ENCODE measurements at regions not wholly inside any gene's neighbourhood (a gene's known extent, or its start where the extent isn't known, plus 50 kb on each side); places are given as distances from the start of the nearest gene placed in this dataset.

DNA sequence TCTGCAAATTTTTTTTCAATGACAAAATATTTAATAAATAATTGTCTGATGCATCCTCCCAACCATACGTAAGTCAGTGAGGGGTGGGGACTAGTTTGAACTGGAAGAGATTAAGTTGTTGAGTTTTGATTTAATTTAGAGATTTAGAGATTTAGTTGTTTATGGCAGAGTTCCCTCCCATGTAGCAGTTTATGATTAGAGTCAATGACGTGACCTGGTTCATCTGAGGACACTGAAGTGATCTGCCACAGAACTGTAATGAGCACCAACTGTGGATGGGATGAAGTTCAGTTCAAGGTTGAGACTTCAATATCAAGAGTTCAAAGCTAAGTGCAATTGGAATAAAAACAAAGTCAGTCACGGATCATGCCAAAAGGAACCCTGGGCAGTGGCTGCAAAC, 609.3 kb downstream of the NOVA1 start:
- Histone ChIP-seq H3K9ac (ENCODE audit: low read length) (no peak overlapping the region), H4K20me1 (ENCODE audit: insufficient read depth) (no peaks in the 10 kb centered on the region), H3K27me3 (ENCODE audit: insufficient read depth, low read depth, low read length) (no peaks in the 10 kb centered on the region), H3K9me3 (ENCODE audit: low read length) (no peaks in the 10 kb centered on the region), H3F3A (ENCODE audit: insufficient read depth, low read length, poor library complexity, severe bottlenecking) (no peaks in the 10 kb centered on the region), H3K4me3 (ENCODE audit: low read length) (no peak overlapping the region), H3K9me2 (ENCODE audit: insufficient read depth, low read length) (no peaks in the 10 kb centered on the region), H2AFZ (ENCODE audit: low read depth, low read length) (no peak overlapping the region), H3K27ac (ENCODE audit: low read length) (no peak overlapping the region), H3K79me2 (replicated peaks; ENCODE audit: insufficient read depth, low read length) (no peaks in the 10 kb centered on the region), H3K4me2 (ENCODE audit: low read length) (no peak overlapping the region), H3K36me3 (ENCODE audit: insufficient read depth, low read length) (no peaks in the 10 kb centered on the region)
- TF ChIP-seq RAD21 (conservative IDR thresholded peaks at IDR 0.05) (no peak), SMC3 (conservative IDR thresholded peaks at IDR 0.05; ENCODE audit: poor library complexity) (no peak), MXI1 (conservative IDR thresholded peaks at IDR 0.05; ENCODE audit: poor library complexity, severe bottlenecking) (no peak), EP300 (conservative IDR thresholded peaks at IDR 0.05; ENCODE audit: poor library complexity, severe bottlenecking) (no peak), POLR2AphosphoS5 (IDR thresholded peaks at IDR 0.05) (no peak), EZH2 (IDR thresholded peaks at IDR 0.05; ENCODE audit: borderline replicate concordance, insufficient read depth, low read length, poor library complexity, severe bottlenecking) (no peak), TAF1 (IDR thresholded peaks at IDR 0.05; ENCODE audit: low read depth) (no peak)
- TF ChIP-seq, protein P1, sequence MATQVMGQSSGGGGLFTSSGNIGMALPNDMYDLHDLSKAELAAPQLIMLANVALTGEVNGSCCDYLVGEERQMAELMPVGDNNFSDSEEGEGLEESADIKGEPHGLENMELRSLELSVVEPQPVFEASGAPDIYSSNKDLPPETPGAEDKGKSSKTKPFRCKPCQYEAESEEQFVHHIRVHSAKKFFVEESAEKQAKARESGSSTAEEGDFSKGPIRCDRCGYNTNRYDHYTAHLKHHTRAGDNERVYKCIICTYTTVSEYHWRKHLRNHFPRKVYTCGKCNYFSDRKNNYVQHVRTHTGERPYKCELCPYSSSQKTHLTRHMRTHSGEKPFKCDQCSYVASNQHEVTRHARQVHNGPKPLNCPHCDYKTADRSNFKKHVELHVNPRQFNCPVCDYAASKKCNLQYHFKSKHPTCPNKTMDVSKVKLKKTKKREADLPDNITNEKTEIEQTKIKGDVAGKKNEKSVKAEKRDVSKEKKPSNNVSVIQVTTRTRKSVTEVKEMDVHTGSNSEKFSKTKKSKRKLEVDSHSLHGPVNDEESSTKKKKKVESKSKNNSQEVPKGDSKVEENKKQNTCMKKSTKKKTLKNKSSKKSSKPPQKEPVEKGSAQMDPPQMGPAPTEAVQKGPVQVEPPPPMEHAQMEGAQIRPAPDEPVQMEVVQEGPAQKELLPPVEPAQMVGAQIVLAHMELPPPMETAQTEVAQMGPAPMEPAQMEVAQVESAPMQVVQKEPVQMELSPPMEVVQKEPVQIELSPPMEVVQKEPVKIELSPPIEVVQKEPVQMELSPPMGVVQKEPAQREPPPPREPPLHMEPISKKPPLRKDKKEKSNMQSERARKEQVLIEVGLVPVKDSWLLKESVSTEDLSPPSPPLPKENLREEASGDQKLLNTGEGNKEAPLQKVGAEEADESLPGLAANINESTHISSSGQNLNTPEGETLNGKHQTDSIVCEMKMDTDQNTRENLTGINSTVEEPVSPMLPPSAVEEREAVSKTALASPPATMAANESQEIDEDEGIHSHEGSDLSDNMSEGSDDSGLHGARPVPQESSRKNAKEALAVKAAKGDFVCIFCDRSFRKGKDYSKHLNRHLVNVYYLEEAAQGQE (IDR thresholded peaks at IDR 0.05; ENCODE audit: borderline replicate concordance), result no peak
- TF ChIP-seq, protein P2, sequence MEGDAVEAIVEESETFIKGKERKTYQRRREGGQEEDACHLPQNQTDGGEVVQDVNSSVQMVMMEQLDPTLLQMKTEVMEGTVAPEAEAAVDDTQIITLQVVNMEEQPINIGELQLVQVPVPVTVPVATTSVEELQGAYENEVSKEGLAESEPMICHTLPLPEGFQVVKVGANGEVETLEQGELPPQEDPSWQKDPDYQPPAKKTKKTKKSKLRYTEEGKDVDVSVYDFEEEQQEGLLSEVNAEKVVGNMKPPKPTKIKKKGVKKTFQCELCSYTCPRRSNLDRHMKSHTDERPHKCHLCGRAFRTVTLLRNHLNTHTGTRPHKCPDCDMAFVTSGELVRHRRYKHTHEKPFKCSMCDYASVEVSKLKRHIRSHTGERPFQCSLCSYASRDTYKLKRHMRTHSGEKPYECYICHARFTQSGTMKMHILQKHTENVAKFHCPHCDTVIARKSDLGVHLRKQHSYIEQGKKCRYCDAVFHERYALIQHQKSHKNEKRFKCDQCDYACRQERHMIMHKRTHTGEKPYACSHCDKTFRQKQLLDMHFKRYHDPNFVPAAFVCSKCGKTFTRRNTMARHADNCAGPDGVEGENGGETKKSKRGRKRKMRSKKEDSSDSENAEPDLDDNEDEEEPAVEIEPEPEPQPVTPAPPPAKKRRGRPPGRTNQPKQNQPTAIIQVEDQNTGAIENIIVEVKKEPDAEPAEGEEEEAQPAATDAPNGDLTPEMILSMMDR (IDR thresholded peaks at IDR 0.05; ENCODE audit: poor library complexity, severe bottlenecking), result no peak

DNA sequence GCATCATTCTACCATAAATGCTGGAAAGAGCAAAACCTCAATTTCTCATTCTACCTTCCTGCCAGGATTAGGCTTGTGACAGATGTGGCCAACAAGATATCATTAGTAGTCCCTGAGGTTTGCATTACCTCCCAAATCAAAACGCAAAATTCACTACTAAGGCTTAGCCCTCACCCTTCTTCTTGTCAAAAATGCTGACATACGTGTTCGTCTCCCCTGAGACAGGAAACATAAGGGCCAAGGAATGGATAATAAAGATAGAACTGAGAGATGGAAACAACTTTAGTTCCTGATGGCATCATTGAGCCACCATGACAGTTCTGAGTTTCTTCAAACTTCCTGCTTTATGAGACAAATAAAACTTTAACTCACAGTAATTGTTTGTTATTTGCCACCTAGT, 642.1 kb downstream of the NOVA1 start:
- Histone ChIP-seq H3K27ac (ENCODE audit: low read length) (no peak overlapping the region), H3K27me3 (ENCODE audit: insufficient read depth, low read depth, low read length) (no peaks in the 10 kb centered on the region), H3K4me3 (ENCODE audit: low read length) (no peak overlapping the region)

More for the DNA sequence above, 642.1 kb downstream of the NOVA1 start:
- TF ChIP-seq EZH2 (IDR thresholded peaks at IDR 0.05; ENCODE audit: borderline replicate concordance, insufficient read depth, low read length, poor library complexity, severe bottlenecking), result no peak
- no peak for TF ChIP-seq TAF1 (IDR thresholded peaks at IDR 0.05; ENCODE audit: low read depth)
- no peak for TF ChIP-seq RAD21 (conservative IDR thresholded peaks at IDR 0.05)
- TF ChIP-seq, protein P2 (IDR thresholded peaks at IDR 0.05; ENCODE audit: poor library complexity, severe bottlenecking), result no peak
- TF ChIP-seq MXI1 (conservative IDR thresholded peaks at IDR 0.05; ENCODE audit: poor library complexity, severe bottlenecking), result no peak
- TF ChIP-seq, protein P1 (IDR thresholded peaks at IDR 0.05; ENCODE audit: borderline replicate concordance), result no peak
- no peak for TF ChIP-seq POLR2AphosphoS5 (IDR thresholded peaks at IDR 0.05)
- no peak for TF ChIP-seq EP300 (conservative IDR thresholded peaks at IDR 0.05; ENCODE audit: poor library complexity, severe bottlenecking)
- TF ChIP-seq SMC3 (conservative IDR thresholded peaks at IDR 0.05; ENCODE audit: poor library complexity), result no peak
- Histone ChIP-seq H2AFZ (ENCODE audit: low read depth, low read length) (no peak overlapping the region), H3K9me3 (ENCODE audit: low read length) (no peaks in the 10 kb centered on the region), H4K20me1 (ENCODE audit: insufficient read depth) (no peaks in the 10 kb centered on the region), H3K4me2 (ENCODE audit: low read length) (no peak overlapping the region), H3K9me2 (ENCODE audit: insufficient read depth, low read length) (no peaks in the 10 kb centered on the region), H3F3A (ENCODE audit: insufficient read depth, low read length, poor library complexity, severe bottlenecking) (no peaks in the 10 kb centered on the region), H3K79me2 (replicated peaks; ENCODE audit: insufficient read depth, low read length) (no peaks in the 10 kb centered on the region), H3K36me3 (ENCODE audit: insufficient read depth, low read length) (no peaks in the 10 kb centered on the region), H3K9ac (ENCODE audit: low read length) (no peak overlapping the region)

Data from neural cell (in vitro differentiated cells).